ENCODE measurements at regions not wholly inside any gene's neighbourhood (a gene's known extent, or its start where the extent isn't known, plus 50 kb on each side); places are given as distances from the start of the nearest gene placed in this dataset.

DNA sequence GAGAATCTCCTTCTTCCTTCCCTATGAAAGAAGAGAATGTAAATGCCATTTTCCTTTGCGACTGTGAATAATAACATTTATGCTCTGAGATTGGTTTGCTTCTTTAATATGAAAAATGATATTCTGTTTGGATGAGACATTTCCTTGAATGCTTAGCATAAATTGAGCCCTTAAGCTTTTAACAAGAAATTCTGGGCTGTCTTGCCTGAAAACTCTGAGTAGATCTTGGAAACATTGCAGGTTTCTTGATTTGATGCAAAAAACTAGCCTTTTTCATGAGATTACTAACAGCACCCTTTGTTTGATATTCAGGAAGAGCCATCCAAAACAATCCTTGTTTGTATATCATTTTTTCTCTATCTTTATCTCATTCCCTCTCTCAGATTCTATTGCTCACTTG lies 272.5 kb downstream of the TMEM38B start (continued):
- TF ChIP-seq EP300 (IDR thresholded peaks at IDR 0.05; ENCODE audit: borderline replicate concordance in 1 of 2, low read depth in 2 of 2, low read length in 2 of 2): no peak
- TF ChIP-seq KDM1A (IDR thresholded peaks at IDR 0.05; ENCODE audit: borderline replicate concordance, low read length): no peak
- TF ChIP-seq POLR2A (IDR thresholded peaks at IDR 0.05; ENCODE audit: control extremely low read depth in 1 of 2, low read depth in 2 of 2, low read length in 2 of 2): no peak
- no peak for TF ChIP-seq SIX5 (IDR thresholded peaks at IDR 0.05; ENCODE audit: low read depth, low read length)

All from H1 (cell line).